Endothelial cell of umbilical vein (primary cell): ENCODE measurements at regions not wholly inside any gene's neighbourhood (a gene's known extent, or its start where the extent isn't known, plus 50 kb on each side); places are given as distances from the start of the nearest gene placed in this dataset.

Experiments used
- CTCF ChIP-seq, 2 donors: IDR thresholded peaks; 1 replicate in 1 of 2; 2 replicates in 1 of 2; pipeline ENCODE4 v1.5.1; 2011; ENCODE audit warnings: low read length in 2 of 2, mild to moderate bottlenecking in 2 of 2, moderate library complexity in 2 of 2, control low read depth in 1 of 2, inconsistent platforms in 1 of 2, low read depth in 1 of 2; ENCODE audit not compliant: insufficient read depth in 1 of 2; ENCODE audit errors: extremely low read depth in 1 of 2
- JUN ChIP-seq: IDR thresholded peaks from 2 replicates; pipeline ENCODE4 v1.6.1; 2011; ENCODE audit warnings: borderline replicate concordance, low read depth; ENCODE audit not compliant: insufficient read length, insufficient read depth
- POLR2A ChIP-seq: IDR thresholded peaks from 2 replicates; pipeline ENCODE4 v1.6.1; 2012; ENCODE audit warnings: low read depth, mild to moderate bottlenecking, control low read depth, low read length
- POLR2AphosphoS5 ChIP-seq: IDR thresholded peaks from 2 replicates; pipeline ENCODE4 v1.6.1; 2012; ENCODE audit warnings: low read depth, mild to moderate bottlenecking, control low read depth, low read length, moderate library complexity; ENCODE audit not compliant: insufficient read depth

- TF ChIP-seq CTCF (IDR thresholded peaks at IDR 0.05; ENCODE audit: extremely low read depth in 1 of 2, insufficient read depth in 1 of 2, low read depth in 1 of 2, low read length in 2 of 2) (no peak), POLR2AphosphoS5 (no peak), POLR2A (no peak), JUN (no peak)
Observed at GRCh38 chr21:14817311-14817710, 247.5 kb downstream of the NRIP1 start.
